Keratinocyte (primary cell): ENCODE measurements at regions not wholly inside any gene's neighbourhood (a gene's known extent, or its start where the extent isn't known, plus 50 kb on each side); places are given as distances from the start of the nearest gene placed in this dataset.

Experiments
- DNase-seq: peaks from one replicate; pipeline ENCODE4 v3.0.0-alpha.2; 2011; ENCODE audit warnings: low read depth, missing footprints, low spot score
- FAIRE-seq: peaks from 2 replicates; lab custom pipeline; 2011; peaks lifted over from hg19 to GRCh38; lab: Jason Lieb, UNC
- H2AFZ ChIP-seq: 2 replicates; pipeline ENCODE4 v1.6.0; 2012; ENCODE audit warnings: low read length, control low read depth, inconsistent platforms; ENCODE audit not compliant: control insufficient read depth
- H3K27ac ChIP-seq: 2 replicates; pipeline ENCODE4 v1.5.1; 2011; ENCODE audit warnings: low read length; ENCODE audit not compliant: control insufficient read depth, insufficient read depth
- H3K27me3 ChIP-seq: 3 replicates; pipeline ENCODE4 v1.6.0; 2011; ENCODE audit warnings: low read length; ENCODE audit not compliant: control insufficient read depth, insufficient read depth; ENCODE audit errors: extremely low read depth
- H3K36me3 ChIP-seq, 2 experiments: 2 replicates in 1 of 2; 3 replicates in 1 of 2; pipeline ENCODE4 v1.5.1; 2011; ENCODE audit warnings: low read length in 2 of 2, mild to moderate bottlenecking in 1 of 2; ENCODE audit not compliant: control insufficient read depth in 2 of 2, insufficient read depth in 2 of 2; ENCODE audit errors: extremely low read depth in 1 of 2
- H3K4me1 ChIP-seq: 3 replicates; pipeline ENCODE4 v1.5.1; 2011; ENCODE audit warnings: low read length; ENCODE audit not compliant: control insufficient read depth, insufficient read depth; ENCODE audit errors: extremely low read depth
- H3K4me2 ChIP-seq: 3 replicates; pipeline ENCODE4 v1.6.0; 2011; ENCODE audit warnings: low read depth, low read length; ENCODE audit not compliant: control insufficient read depth, insufficient read depth; ENCODE audit errors: extremely low read depth
- H3K4me3 ChIP-seq, 3 experiments: fragments of 200-600 bp in 1 of 3; sonication (generic) in 1 of 3; 2 replicates in 2 of 3; 3 replicates in 1 of 3; pipeline ENCODE4 v1.5.1; 2011 to 2016; ENCODE audit warnings: low read length in 3 of 3, mild to moderate bottlenecking in 3 of 3, control low read depth in 2 of 3, inconsistent platforms in 1 of 3, low read depth in 1 of 3, mixed read lengths in 1 of 3, mixed run types in 1 of 3, moderate library complexity in 1 of 3; ENCODE audit not compliant: control insufficient read depth in 2 of 3, insufficient read depth in 2 of 3; ENCODE audit errors: extremely low read depth in 1 of 3
- H3K79me2 ChIP-seq: 2 replicates; pipeline ENCODE4 v1.6.0; 2012; ENCODE audit warnings: low read length; ENCODE audit not compliant: control insufficient read depth, insufficient read depth
- H3K9ac ChIP-seq: 3 replicates; pipeline ENCODE4 v1.6.0; 2011; ENCODE audit warnings: low read length; ENCODE audit not compliant: control insufficient read depth, insufficient read depth; ENCODE audit errors: extremely low read depth
- H3K9me1 ChIP-seq: 3 replicates; pipeline ENCODE4 v1.6.0; 2011; ENCODE audit warnings: low read length; ENCODE audit not compliant: control insufficient read depth, insufficient read depth; ENCODE audit errors: extremely low read depth
- H3K9me3 ChIP-seq: 2 replicates; pipeline ENCODE4 v1.5.1; 2012; ENCODE audit warnings: low read depth, low read length; ENCODE audit not compliant: control insufficient read depth
- H4K20me1 ChIP-seq: 3 replicates; pipeline ENCODE4 v1.6.0; 2011; ENCODE audit warnings: low read length; ENCODE audit not compliant: control insufficient read depth, insufficient read depth; ENCODE audit errors: extremely low read depth
- CTCF ChIP-seq, 3 experiments: IDR thresholded peaks in 1 of 3; conservative IDR thresholded peaks in 1 of 3; optimal IDR thresholded peaks in 1 of 3; 2 replicates in 2 of 3; 3 replicates in 1 of 3; pipeline versions ENCODE3 to v1.5.1; 2011; ENCODE audit warnings: low read length in 3 of 3, mild to moderate bottlenecking in 3 of 3, moderate library complexity in 2 of 3, control low read depth in 1 of 3, inconsistent platforms in 1 of 3; ENCODE audit not compliant: insufficient read depth in 2 of 3; ENCODE audit errors: extremely low read depth in 1 of 3
- EZH2 ChIP-seq: IDR thresholded peaks from one replicate; pipeline ENCODE4 v1.6.1; 2012; ENCODE audit warnings: inconsistent platforms, mild to moderate bottlenecking, low read length, moderate library complexity
- dilution Hi-C: fragments of 300-500 bp; cut with MboI; formaldehyde crosslinking; loops from one replicate; pipeline ENCODE4 v1.7.0; 2020; ENCODE audit warnings: low sequenced_read_pairs; ENCODE audit not compliant: extremely low pct_ligation_motif_present

DNA sequence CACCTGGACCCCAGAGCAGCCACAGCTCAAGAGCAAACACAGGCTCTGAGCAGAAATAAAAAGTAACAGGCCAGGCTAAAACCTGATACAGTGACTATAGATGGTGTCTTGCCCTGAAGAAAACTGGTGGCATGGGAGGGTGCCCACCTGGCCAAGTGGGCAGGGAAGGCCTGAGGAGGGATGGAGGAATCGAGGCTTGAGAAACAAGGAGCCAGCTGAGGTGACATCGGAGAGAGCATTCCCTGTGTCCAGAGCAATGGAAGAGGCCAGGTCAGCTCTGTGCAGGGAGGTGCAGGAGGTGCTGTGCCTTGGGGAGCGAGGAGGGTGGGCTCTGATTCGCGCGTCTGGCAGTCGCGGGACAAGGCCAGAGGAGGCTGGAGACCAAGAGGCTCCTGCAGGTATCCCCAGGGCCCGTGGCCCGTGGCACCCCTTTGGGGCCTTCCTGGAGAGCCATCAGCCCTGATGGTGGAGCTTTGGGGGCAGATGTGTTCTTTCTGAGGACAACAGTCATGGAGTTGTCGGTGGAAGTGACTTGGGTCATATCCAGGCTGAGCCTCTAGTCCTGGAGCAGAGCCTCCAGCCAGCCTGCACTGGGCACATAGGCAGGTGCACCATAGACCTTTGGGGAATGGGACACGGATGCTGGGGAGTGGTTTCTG is 56.1 kb downstream of the PLXNA1 start:
- Histone ChIP-seq H2AFZ (no peak overlapping the region), H3K4me1 (peaks cover 26% of the 10 kb centered on the region), H3K9me1 (no peaks in the 10 kb centered on the region), H3K36me3 (peaks cover 0 to 2% of the 10 kb centered on the region in 2 experiments), H3K9me3 (no peaks in the 10 kb centered on the region), H3K4me3 (no peak overlapping the region), H4K20me1 (no peaks in the 10 kb centered on the region), H3K27me3 (no peaks in the 10 kb centered on the region), H3K9ac (no peak overlapping the region), H3K79me2 (no peaks in the 10 kb centered on the region), H3K27ac (no peak overlapping the region), H3K4me2 (no peak overlapping the region)
- DNase-seq (no peak), FAIRE-seq (no peak)
- dilution Hi-C loops = no loop called here
- TF ChIP-seq CTCF (optimal IDR thresholded peaks at IDR 0.05 in 1 of 3, IDR thresholded peaks at IDR 0.05 in 1 of 3, conservative IDR thresholded peaks at IDR 0.05 in 1 of 3; ENCODE audit: extremely low read depth in 1 of 3, insufficient read depth in 2 of 3, low read length in 3 of 3) = no peak
- TF ChIP-seq EZH2 = no peak

DNA sequence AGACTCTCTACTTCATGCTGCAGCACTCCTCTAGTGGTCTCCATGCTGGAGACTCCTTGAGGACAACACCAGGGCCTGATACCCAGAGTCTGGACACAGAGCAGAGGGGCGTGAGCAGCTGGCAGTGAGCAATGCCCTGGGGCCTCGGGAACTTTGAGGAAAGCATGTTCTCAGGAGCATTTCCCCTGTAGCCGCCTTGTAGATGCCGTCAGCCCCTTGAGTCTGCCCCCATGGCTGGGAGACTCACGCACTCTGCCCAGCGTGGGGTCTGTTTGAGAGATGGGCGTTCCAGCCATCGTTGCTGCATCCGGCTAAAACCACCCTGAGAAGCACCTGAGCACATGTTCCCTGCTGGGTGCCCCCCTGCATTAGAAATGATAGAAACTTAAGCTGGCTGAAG is 56.8 kb downstream of the PLXNA1 start:
- H3K27me3 ChIP-seq = no peaks in the 10 kb centered on the region
- no peak for DNase-seq
- no peak for FAIRE-seq
- no peak overlapping the region for H3K4me3 ChIP-seq
- H4K20me1 ChIP-seq = no peaks in the 10 kb centered on the region
- H3K9me3 ChIP-seq = no peaks in the 10 kb centered on the region
- H2AFZ ChIP-seq = no peak overlapping the region
- H3K36me3 ChIP-seq = no peaks in the 10 kb centered on the region
- dilution Hi-C loops = no loop called here
- no peak overlapping the region for H3K9ac ChIP-seq
- TF ChIP-seq CTCF (optimal IDR thresholded peaks at IDR 0.05 in 1 of 3, IDR thresholded peaks at IDR 0.05 in 1 of 3, conservative IDR thresholded peaks at IDR 0.05 in 1 of 3; ENCODE audit: extremely low read depth in 1 of 3, insufficient read depth in 2 of 3, low read length in 3 of 3) (no peak), EZH2 (no peak)
- no peak overlapping the region for H3K4me2 ChIP-seq
- H3K9me1 ChIP-seq = no peaks in the 10 kb centered on the region
- H3K4me1 ChIP-seq = peaks cover 30% of the 10 kb centered on the region
- H3K79me2 ChIP-seq = no peaks in the 10 kb centered on the region
- no peak overlapping the region for H3K27ac ChIP-seq
